Neural cell (in vitro differentiated cells): ENCODE measurements at regions not wholly inside any gene's neighbourhood (a gene's known extent, or its start where the extent isn't known, plus 50 kb on each side); places are given as distances from the start of the nearest gene placed in this dataset.

Experiments used
- H2AFZ ChIP-seq: fragments of 200-600, 300-800 bp; sonication (generic), shearing (Covaris generic); 2 replicates; pipeline ENCODE4 v1.6.0; 2014; ENCODE audit warnings: low read depth, mild to moderate bottlenecking, antibody characterized with exemption, low read length, moderate library complexity
- H3F3A ChIP-seq: fragments of 200-600 bp; shearing (Covaris generic); 2 replicates; pipeline ENCODE4 v1.6.1; 2016; ENCODE audit warnings: mild to moderate bottlenecking, moderate library complexity, mixed read lengths, antibody characterized with exemption, low read length; ENCODE audit not compliant: insufficient read depth, poor library complexity, severe bottlenecking
- H3K27ac ChIP-seq: fragments of 200-600, 300-800 bp; sonication (generic), shearing (Covaris generic); 2 replicates; pipeline ENCODE4 v1.5.1; 2014; ENCODE audit warnings: mild to moderate bottlenecking, low read length, moderate library complexity
- H3K27me3 ChIP-seq: fragments of 300-800, 200-600 bp; sonication (generic), shearing (Covaris generic); 2 replicates; pipeline ENCODE4 v1.6.0; 2014; ENCODE audit warnings: mild to moderate bottlenecking, low read depth, low read length, moderate library complexity; ENCODE audit not compliant: insufficient read depth
- H3K36me3 ChIP-seq: fragments of 300-800, 200-600 bp; sonication (generic), shearing (Covaris generic); 2 replicates; pipeline ENCODE4 v1.5.1; 2014; ENCODE audit warnings: mild to moderate bottlenecking, antibody characterized with exemption, low read length, moderate library complexity; ENCODE audit not compliant: insufficient read depth
- H3K4me2 ChIP-seq: fragments of 300-800, 200-600 bp; sonication (generic), shearing (Covaris generic); 2 replicates; pipeline ENCODE4 v1.6.0; 2014; ENCODE audit warnings: mild to moderate bottlenecking, low read length
- H3K4me3 ChIP-seq: fragments of 300-800, 200-600 bp; sonication (generic), shearing (Covaris generic); 2 replicates; pipeline ENCODE4 v1.5.1; 2014; ENCODE audit warnings: mild to moderate bottlenecking, low read length, moderate library complexity
- H3K79me2 ChIP-seq: fragments of 200-600 bp; shearing (Covaris generic); replicated peaks from 2 replicates; pipeline ENCODE4 v1.6.0; 2014; ENCODE audit warnings: mild to moderate bottlenecking, low read length, moderate library complexity; ENCODE audit not compliant: insufficient read depth
- H3K9ac ChIP-seq: fragments of 300-800, 200-600 bp; sonication (generic), shearing (Covaris generic); 2 replicates; pipeline ENCODE4 v1.6.1; 2016; ENCODE audit warnings: mild to moderate bottlenecking, low read length, mixed read lengths
- H3K9me2 ChIP-seq: fragments of 200-600 bp; shearing (Covaris generic); 2 replicates; pipeline ENCODE4 v1.6.1; 2016; ENCODE audit warnings: mild to moderate bottlenecking, low read length, mixed read lengths; ENCODE audit not compliant: insufficient read depth
- H3K9me3 ChIP-seq: fragments of 200-600, 300-800 bp; sonication (generic), shearing (Covaris generic); 2 replicates; pipeline ENCODE4 v1.6.1; 2016; ENCODE audit warnings: mild to moderate bottlenecking, mixed run types, low read length, moderate library complexity, mixed read lengths
- H4K20me1 ChIP-seq: fragments of 200-600 bp; shearing (Covaris generic); 2 replicates; pipeline ENCODE4 v1.6.1; 2016; ENCODE audit warnings: mild to moderate bottlenecking, mixed run types; ENCODE audit not compliant: insufficient read depth
- EP300 ChIP-seq: fragments of 450-650 bp; conservative IDR thresholded peaks from 2 replicates; pipeline ENCODE4 v1.6.1; 2014; ENCODE audit warnings: antibody characterized with exemption, mild to moderate bottlenecking, moderate library complexity; ENCODE audit not compliant: poor library complexity, severe bottlenecking
- EZH2 ChIP-seq: fragments of 200-600, 300-800 bp; shearing (Covaris generic), sonication (generic); IDR thresholded peaks from 2 replicates; pipeline ENCODE4 v1.6.1; 2014; ENCODE audit warnings: antibody characterized with exemption, low read length, borderline replicate concordance, mild to moderate bottlenecking; ENCODE audit not compliant: insufficient read depth, poor library complexity, severe bottlenecking
- MXI1 ChIP-seq: fragments of 450-650 bp; conservative IDR thresholded peaks from 2 replicates; pipeline ENCODE4 v1.6.1; 2014; ENCODE audit warnings: antibody characterized with exemption, mild to moderate bottlenecking; ENCODE audit not compliant: poor library complexity, severe bottlenecking
- POLR2AphosphoS5 ChIP-seq: IDR thresholded peaks from 2 replicates; pipeline ENCODE4 v1.6.1; 2012
- RAD21 ChIP-seq: fragments of 450-650 bp; conservative IDR thresholded peaks from 2 replicates; pipeline ENCODE4 v1.6.1; 2014; ENCODE audit warnings: antibody characterized with exemption, mild to moderate bottlenecking, moderate library complexity
- SMC3 ChIP-seq: fragments of 450-650 bp; conservative IDR thresholded peaks from 2 replicates; pipeline ENCODE4 v1.6.1; 2014; ENCODE audit warnings: antibody characterized with exemption, mild to moderate bottlenecking, moderate library complexity; ENCODE audit not compliant: poor library complexity
- TAF1 ChIP-seq: IDR thresholded peaks from 2 replicates; pipeline ENCODE4 v1.6.1; 2012; ENCODE audit warnings: low read depth
- TF ChIP-seq, protein P1 (sequence below): IDR thresholded peaks from 2 replicates; pipeline ENCODE4 v1.6.1; 2012; ENCODE audit warnings: borderline replicate concordance
- TF ChIP-seq, protein P2 (sequence below): fragments of 450-650 bp; IDR thresholded peaks from 2 replicates; pipeline ENCODE4 v1.5.1; 2014; ENCODE audit warnings: antibody characterized with exemption, mild to moderate bottlenecking, moderate library complexity; ENCODE audit not compliant: poor library complexity, severe bottlenecking

DNA sequence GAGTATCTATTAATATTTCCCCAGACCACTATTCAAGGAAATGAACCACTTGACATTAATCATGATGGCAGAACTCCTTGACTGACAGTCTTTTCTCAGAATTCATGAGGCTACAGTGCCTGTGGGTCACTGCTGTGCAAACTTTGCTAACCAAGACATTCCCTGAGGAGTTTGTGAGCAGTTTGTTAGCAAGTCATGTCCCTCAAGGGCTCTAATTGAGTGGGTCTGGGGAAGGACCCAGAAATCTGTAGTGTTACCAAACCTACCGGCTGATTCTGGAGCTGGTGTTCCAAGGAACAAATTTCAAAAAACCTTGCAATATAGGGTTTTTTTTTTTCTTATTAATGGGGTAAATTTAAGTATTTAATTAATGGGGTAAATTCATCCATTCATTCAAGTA lies 103.2 kb upstream of the VANGL1 start:
- Histone ChIP-seq H3K4me3 (no peak overlapping the region), H3K4me2 (no peak overlapping the region), H4K20me1 (no peaks in the 10 kb centered on the region), H3F3A (no peaks in the 10 kb centered on the region), H3K27ac (no peak overlapping the region), H3K9ac (no peak overlapping the region), H3K9me3 (no peaks in the 10 kb centered on the region), H2AFZ (no peak overlapping the region), H3K36me3 (no peaks in the 10 kb centered on the region), H3K9me2 (no peaks in the 10 kb centered on the region), H3K27me3 (no peaks in the 10 kb centered on the region), H3K79me2 (no peaks in the 10 kb centered on the region)
- no peak for TF ChIP-seq SMC3
- TF ChIP-seq, protein P1, sequence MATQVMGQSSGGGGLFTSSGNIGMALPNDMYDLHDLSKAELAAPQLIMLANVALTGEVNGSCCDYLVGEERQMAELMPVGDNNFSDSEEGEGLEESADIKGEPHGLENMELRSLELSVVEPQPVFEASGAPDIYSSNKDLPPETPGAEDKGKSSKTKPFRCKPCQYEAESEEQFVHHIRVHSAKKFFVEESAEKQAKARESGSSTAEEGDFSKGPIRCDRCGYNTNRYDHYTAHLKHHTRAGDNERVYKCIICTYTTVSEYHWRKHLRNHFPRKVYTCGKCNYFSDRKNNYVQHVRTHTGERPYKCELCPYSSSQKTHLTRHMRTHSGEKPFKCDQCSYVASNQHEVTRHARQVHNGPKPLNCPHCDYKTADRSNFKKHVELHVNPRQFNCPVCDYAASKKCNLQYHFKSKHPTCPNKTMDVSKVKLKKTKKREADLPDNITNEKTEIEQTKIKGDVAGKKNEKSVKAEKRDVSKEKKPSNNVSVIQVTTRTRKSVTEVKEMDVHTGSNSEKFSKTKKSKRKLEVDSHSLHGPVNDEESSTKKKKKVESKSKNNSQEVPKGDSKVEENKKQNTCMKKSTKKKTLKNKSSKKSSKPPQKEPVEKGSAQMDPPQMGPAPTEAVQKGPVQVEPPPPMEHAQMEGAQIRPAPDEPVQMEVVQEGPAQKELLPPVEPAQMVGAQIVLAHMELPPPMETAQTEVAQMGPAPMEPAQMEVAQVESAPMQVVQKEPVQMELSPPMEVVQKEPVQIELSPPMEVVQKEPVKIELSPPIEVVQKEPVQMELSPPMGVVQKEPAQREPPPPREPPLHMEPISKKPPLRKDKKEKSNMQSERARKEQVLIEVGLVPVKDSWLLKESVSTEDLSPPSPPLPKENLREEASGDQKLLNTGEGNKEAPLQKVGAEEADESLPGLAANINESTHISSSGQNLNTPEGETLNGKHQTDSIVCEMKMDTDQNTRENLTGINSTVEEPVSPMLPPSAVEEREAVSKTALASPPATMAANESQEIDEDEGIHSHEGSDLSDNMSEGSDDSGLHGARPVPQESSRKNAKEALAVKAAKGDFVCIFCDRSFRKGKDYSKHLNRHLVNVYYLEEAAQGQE: no peak
- TF ChIP-seq RAD21: no peak
- TF ChIP-seq EZH2: no peak
- TF ChIP-seq MXI1: no peak
- no peak for TF ChIP-seq EP300
- TF ChIP-seq, protein P2, sequence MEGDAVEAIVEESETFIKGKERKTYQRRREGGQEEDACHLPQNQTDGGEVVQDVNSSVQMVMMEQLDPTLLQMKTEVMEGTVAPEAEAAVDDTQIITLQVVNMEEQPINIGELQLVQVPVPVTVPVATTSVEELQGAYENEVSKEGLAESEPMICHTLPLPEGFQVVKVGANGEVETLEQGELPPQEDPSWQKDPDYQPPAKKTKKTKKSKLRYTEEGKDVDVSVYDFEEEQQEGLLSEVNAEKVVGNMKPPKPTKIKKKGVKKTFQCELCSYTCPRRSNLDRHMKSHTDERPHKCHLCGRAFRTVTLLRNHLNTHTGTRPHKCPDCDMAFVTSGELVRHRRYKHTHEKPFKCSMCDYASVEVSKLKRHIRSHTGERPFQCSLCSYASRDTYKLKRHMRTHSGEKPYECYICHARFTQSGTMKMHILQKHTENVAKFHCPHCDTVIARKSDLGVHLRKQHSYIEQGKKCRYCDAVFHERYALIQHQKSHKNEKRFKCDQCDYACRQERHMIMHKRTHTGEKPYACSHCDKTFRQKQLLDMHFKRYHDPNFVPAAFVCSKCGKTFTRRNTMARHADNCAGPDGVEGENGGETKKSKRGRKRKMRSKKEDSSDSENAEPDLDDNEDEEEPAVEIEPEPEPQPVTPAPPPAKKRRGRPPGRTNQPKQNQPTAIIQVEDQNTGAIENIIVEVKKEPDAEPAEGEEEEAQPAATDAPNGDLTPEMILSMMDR: no peak
- TF ChIP-seq TAF1: no peak
- TF ChIP-seq POLR2AphosphoS5: no peak

DNA sequence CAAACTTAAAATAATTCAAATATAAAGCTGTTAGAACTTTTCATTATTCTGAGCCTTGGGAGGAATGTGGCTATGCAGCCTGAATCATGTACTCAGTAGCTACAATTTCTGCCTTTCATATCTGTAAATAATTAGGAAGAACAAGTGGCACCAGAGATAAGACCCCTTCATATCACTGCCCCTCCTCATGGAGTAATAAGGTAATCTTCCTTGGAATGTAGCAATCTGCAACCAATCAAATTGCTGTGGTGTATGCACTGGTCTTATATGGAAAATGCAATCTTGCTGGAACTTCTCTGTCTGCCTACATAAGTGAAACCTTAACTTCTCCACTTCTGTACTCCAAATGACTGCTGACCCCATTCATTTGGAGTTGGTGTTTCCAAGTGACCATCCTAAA lies 104.4 kb upstream of the VANGL1 start:
- no peak overlapping the region for H3K27ac ChIP-seq
- no peaks in the 10 kb centered on the region for H3K36me3 ChIP-seq
- H3K9me3 ChIP-seq: no peaks in the 10 kb centered on the region
- no peaks in the 10 kb centered on the region for H3K27me3 ChIP-seq
- TF ChIP-seq RAD21 (no peak), MXI1 (no peak), POLR2AphosphoS5 (no peak), TAF1 (no peak), EP300 (no peak), EZH2 (no peak), SMC3 (no peak)
- TF ChIP-seq, protein P1: no peak
- TF ChIP-seq, protein P2: no peak
- no peak overlapping the region for H2AFZ ChIP-seq
- H3K79me2 ChIP-seq: no peaks in the 10 kb centered on the region
- no peaks in the 10 kb centered on the region for H3F3A ChIP-seq
- no peaks in the 10 kb centered on the region for H3K9me2 ChIP-seq
- H3K4me2 ChIP-seq: no peak overlapping the region
- H3K9ac ChIP-seq: no peak overlapping the region
- no peak overlapping the region for H3K4me3 ChIP-seq
- H4K20me1 ChIP-seq: no peaks in the 10 kb centered on the region
